Effector memory CD8-positive, alpha-beta T cell (primary cell): ENCODE measurements at regions not wholly inside any gene's neighbourhood (a gene's known extent, or its start where the extent isn't known, plus 50 kb on each side); places are given as distances from the start of the nearest gene placed in this dataset.

Experiments
- ATAC-seq: fragments of 150-1000 bp; cut with Tn5 transposase; replicated peaks from 2 replicates; pipeline ENCODE4 v1.10.0; 2021; ENCODE audit warnings: mild to moderate bottlenecking, moderate library complexity
- DNase-seq, 3 experiments: peaks; one replicate each; pipeline ENCODE4 v3.0.0; 2021
- H3K27ac Mint-ChIP-seq, 2 donors: one replicate each; pipeline ENCODE4 v1.8.0; 2022; ENCODE audit warnings: mild to moderate bottlenecking in 2 of 2, mixed read lengths in 2 of 2, moderate library complexity in 2 of 2
- H3K27me3 Mint-ChIP-seq, 2 donors: one replicate each; pipeline ENCODE4 v1.8.0; 2022; ENCODE audit warnings: mixed read lengths in 2 of 2
- H3K36me3 Mint-ChIP-seq: one replicate; pipeline ENCODE4 v1.8.0; 2022; ENCODE audit warnings: mild to moderate bottlenecking, moderate library complexity, mixed read lengths; ENCODE audit not compliant: insufficient read depth
- H3K4me1 Mint-ChIP-seq, 2 donors: one replicate each; pipeline ENCODE4 v1.8.0; 2022; ENCODE audit warnings: low read depth in 2 of 2, mixed read lengths in 2 of 2
- H3K4me3 Mint-ChIP-seq, 2 donors: one replicate each; pipeline ENCODE4 v1.8.0; 2022; ENCODE audit warnings: mild to moderate bottlenecking in 2 of 2, mixed read lengths in 2 of 2, moderate library complexity in 2 of 2
- H3K9me3 Mint-ChIP-seq, 2 donors: one replicate each; pipeline ENCODE4 v1.8.0; 2022; ENCODE audit warnings: mixed read lengths in 2 of 2

GRCh38 chr2:234438305-234438977, 58.4 kb downstream of the ARL4C start:
- peaks cover 35 to 45% of the 10 kb centered on the region in 2 donors for H3K4me1 Mint-ChIP-seq
- H3K36me3 Mint-ChIP-seq, result no peaks in the 10 kb centered on the region
- no peak overlapping the region for H3K27ac Mint-ChIP-seq
- DNase-seq, result no peak
- H3K9me3 Mint-ChIP-seq, result no peaks in the 10 kb centered on the region
- no peak overlapping the region for H3K4me3 Mint-ChIP-seq
- no peak for ATAC-seq
- no peaks in the 10 kb centered on the region for H3K27me3 Mint-ChIP-seq

- Mint-ChIP-seq H3K9me3 (no peaks in the 10 kb centered on the region), H3K36me3 (no peaks in the 10 kb centered on the region), H3K4me1 (peaks cover 36 to 49% of the 10 kb centered on the region in 2 donors), H3K27ac (peak overlapping the region in 1 of 2 donors; percentile 44), H3K4me3 (no peak overlapping the region), H3K27me3 (no peaks in the 10 kb centered on the region)
- DNase-seq (no peak), ATAC-seq (no peak)
Measured at GRCh38 chr2:234437642-234438304, 59.1 kb downstream of the ARL4C start.

- DNase-seq, result no peak
- Mint-ChIP-seq H3K36me3 (no peaks in the 10 kb centered on the region), H3K4me1 (peaks cover 36 to 41% of the 10 kb centered on the region in 2 donors), H3K27ac (peak overlapping the region in 1 of 2 donors; percentile 85), H3K4me3 (no peak overlapping the region), H3K9me3 (no peaks in the 10 kb centered on the region), H3K27me3 (no peaks in the 10 kb centered on the region)
- ATAC-seq, result no peak
Measured at GRCh38 chr2:234436482-234436837, 60.4 kb downstream of the ARL4C start.

- Mint-ChIP-seq H3K9me3 (no peaks in the 10 kb centered on the region), H3K27me3 (no peaks in the 10 kb centered on the region), H3K36me3 (no peaks in the 10 kb centered on the region), H3K27ac (peak overlapping the region in 1 of 2 donors; percentile 85), H3K4me3 (no peak overlapping the region), H3K4me1 (peaks cover 36 to 43% of the 10 kb centered on the region in 2 donors)
- ATAC-seq (no peak), DNase-seq (no peak)
Measured at GRCh38 chr2:234435836-234436481, 60.9 kb downstream of the ARL4C start.

- no peak for ATAC-seq
- peaks cover 2% of the 10 kb centered on the region for H3K36me3 Mint-ChIP-seq
- H3K4me1 Mint-ChIP-seq, result peaks cover 40 to 50% of the 10 kb centered on the region in 2 donors
- DNase-seq, result no peak
- no peak overlapping the region for H3K4me3 Mint-ChIP-seq
- H3K27me3 Mint-ChIP-seq, result no peaks in the 10 kb centered on the region
- H3K9me3 Mint-ChIP-seq, result no peaks in the 10 kb centered on the region
- H3K27ac Mint-ChIP-seq, result peak overlapping the region in 1 of 2 donors; percentile 59
Measured at GRCh38 chr2:234433201-234433600, 63.7 kb downstream of the ARL4C start.

- DNase-seq, result no peak
- Mint-ChIP-seq H3K27ac (peak overlapping the region in 1 of 2 donors; percentile 100), H3K27me3 (no peaks in the 10 kb centered on the region), H3K4me1 (peaks cover 43 to 57% of the 10 kb centered on the region in 2 donors), H3K9me3 (no peaks in the 10 kb centered on the region), H3K36me3 (peaks cover 25% of the 10 kb centered on the region), H3K4me3 (no peak overlapping the region)
- ATAC-seq, result no peak
Measured at GRCh38 chr2:234430871-234431270, 66.0 kb downstream of the ARL4C start.

- ATAC-seq (no peak), DNase-seq (no peak)
- peaks cover 37% of the 10 kb centered on the region for H3K36me3 Mint-ChIP-seq
- H3K4me1 Mint-ChIP-seq, result peaks cover 53 to 68% of the 10 kb centered on the region in 2 donors
- H3K4me3 Mint-ChIP-seq, result peak overlapping the region in 1 of 2 donors; percentile 27
- H3K27me3 Mint-ChIP-seq, result no peaks in the 10 kb centered on the region
- H3K9me3 Mint-ChIP-seq, result no peaks in the 10 kb centered on the region
- peak overlapping the region; percentile 85 to 100 for H3K27ac Mint-ChIP-seq
Measured at GRCh38 chr2:234429265-234429664, 67.6 kb downstream of the ARL4C start.

GRCh38 chr2:234427081-234428061, 69.5 kb downstream of the ARL4C start:
- peak overlapping the region; percentile 98 to 100 for H3K27ac Mint-ChIP-seq
- H3K27me3 Mint-ChIP-seq, result no peaks in the 10 kb centered on the region
- ATAC-seq, result no peak
- H3K9me3 Mint-ChIP-seq, result no peaks in the 10 kb centered on the region
- DNase-seq, result no peak
- peaks cover 59 to 76% of the 10 kb centered on the region in 2 donors for H3K4me1 Mint-ChIP-seq
- H3K4me3 Mint-ChIP-seq, result peak overlapping the region; percentile 75 to 78
- peaks cover 44% of the 10 kb centered on the region for H3K36me3 Mint-ChIP-seq

- peaks cover 44% of the 10 kb centered on the region for H3K36me3 Mint-ChIP-seq
- peak overlapping the region; percentile 98 to 100 for H3K27ac Mint-ChIP-seq
- DNase-seq (no peak), ATAC-seq (no peak)
- H3K9me3 Mint-ChIP-seq, result no peaks in the 10 kb centered on the region
- peaks cover 65 to 81% of the 10 kb centered on the region in 2 donors for H3K4me1 Mint-ChIP-seq
- peak overlapping the region; percentile 75 to 78 for H3K4me3 Mint-ChIP-seq
- no peaks in the 10 kb centered on the region for H3K27me3 Mint-ChIP-seq
Measured at GRCh38 chr2:234426616-234427015, 70.3 kb downstream of the ARL4C start.

- Mint-ChIP-seq H3K27ac (peak overlapping the region; percentile 98 to 100), H3K9me3 (no peaks in the 10 kb centered on the region)
Measured at GRCh38 chr2:234425639-234426603, 71.0 kb downstream of the ARL4C start.

GRCh38 chr2:234423884-234424283, 73.0 kb downstream of the ARL4C start:
- H3K4me3 Mint-ChIP-seq, result peak overlapping the region in 1 of 2 donors; percentile 40
- DNase-seq (no peak), ATAC-seq (no peak)
- H3K4me1 Mint-ChIP-seq, result peaks cover 64 to 78% of the 10 kb centered on the region in 2 donors
- peak overlapping the region; percentile 98 to 100 for H3K27ac Mint-ChIP-seq
- peaks cover 41% of the 10 kb centered on the region for H3K36me3 Mint-ChIP-seq
- H3K27me3 Mint-ChIP-seq, result no peaks in the 10 kb centered on the region
- H3K9me3 Mint-ChIP-seq, result peaks cover 0 to under 1% of the 10 kb centered on the region in 2 donors

More at GRCh38 chr2:234425639-234426603, 71.0 kb downstream of the ARL4C start:
- DNase-seq (peak; percentile 74 to 75 (median 74)), ATAC-seq (peak; percentile 74)
- Mint-ChIP-seq H3K27me3 (no peaks in the 10 kb centered on the region), H3K4me3 (peak overlapping the region; percentile 75 to 78), H3K36me3 (peaks cover 44% of the 10 kb centered on the region), H3K4me1 (peaks cover 66 to 75% of the 10 kb centered on the region in 2 donors)

- Mint-ChIP-seq H3K4me3 (peak overlapping the region; percentile 65 to 72), H3K9me3 (peaks cover 3 to 8% of the 10 kb centered on the region in 2 donors), H3K36me3 (peaks cover 39% of the 10 kb centered on the region), H3K4me1 (peaks cover 63 to 77% of the 10 kb centered on the region in 2 donors), H3K27me3 (no peaks in the 10 kb centered on the region), H3K27ac (peak overlapping the region; percentile 98 to 100)
- DNase-seq, result peak; percentile 63 to 66 (median 65)
- ATAC-seq, result peak; percentile 77
Measured at GRCh38 chr2:234422981-234423431, 73.9 kb downstream of the ARL4C start.
